ENCODE measurements at regions not wholly inside any gene's neighbourhood (a gene's known extent, or its start where the extent isn't known, plus 50 kb on each side); places are given as distances from the start of the nearest gene placed in this dataset.

DNA sequence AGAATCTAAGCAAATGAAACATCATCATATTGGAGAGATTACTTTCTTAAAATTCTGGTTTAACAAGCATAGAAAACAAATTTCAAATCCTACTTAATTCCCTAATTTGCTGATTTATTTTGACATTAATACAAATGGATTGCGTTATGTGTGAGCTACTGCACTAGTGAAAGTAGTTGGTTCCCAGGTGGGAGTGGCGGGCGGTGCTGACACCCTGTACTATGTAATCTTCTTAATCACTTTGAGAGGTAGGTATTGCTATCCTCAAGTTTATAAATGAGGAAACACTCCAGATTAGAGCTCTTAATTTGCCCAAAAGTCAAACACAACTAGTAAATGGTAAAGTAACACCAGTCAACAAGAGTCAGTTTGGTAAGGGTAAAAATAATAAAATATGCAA is 131.1 kb downstream of the ELAPOR2 start (continued):
- TF ChIP-seq, protein P1, sequence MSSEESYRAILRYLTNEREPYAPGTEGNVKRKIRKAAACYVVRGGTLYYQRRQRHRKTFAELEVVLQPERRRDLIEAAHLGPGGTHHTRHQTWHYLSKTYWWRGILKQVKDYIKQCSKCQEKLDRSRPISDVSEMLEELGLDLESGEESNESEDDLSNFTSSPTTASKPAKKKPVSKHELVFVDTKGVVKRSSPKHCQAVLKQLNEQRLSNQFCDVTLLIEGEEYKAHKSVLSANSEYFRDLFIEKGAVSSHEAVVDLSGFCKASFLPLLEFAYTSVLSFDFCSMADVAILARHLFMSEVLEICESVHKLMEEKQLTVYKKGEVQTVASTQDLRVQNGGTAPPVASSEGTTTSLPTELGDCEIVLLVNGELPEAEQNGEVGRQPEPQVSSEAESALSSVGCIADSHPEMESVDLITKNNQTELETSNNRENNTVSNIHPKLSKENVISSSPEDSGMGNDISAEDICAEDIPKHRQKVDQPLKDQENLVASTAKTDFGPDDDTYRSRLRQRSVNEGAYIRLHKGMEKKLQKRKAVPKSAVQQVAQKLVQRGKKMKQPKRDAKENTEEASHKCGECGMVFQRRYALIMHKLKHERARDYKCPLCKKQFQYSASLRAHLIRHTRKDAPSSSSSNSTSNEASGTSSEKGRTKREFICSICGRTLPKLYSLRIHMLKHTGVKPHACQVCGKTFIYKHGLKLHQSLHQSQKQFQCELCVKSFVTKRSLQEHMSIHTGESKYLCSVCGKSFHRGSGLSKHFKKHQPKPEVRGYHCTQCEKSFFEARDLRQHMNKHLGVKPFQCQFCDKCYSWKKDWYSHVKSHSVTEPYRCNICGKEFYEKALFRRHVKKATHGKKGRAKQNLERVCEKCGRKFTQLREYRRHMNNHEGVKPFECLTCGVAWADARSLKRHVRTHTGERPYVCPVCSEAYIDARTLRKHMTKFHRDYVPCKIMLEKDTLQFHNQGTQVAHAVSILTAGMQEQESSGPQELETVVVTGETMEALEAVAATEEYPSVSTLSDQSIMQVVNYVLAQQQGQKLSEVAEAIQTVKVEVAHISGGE (CRISPR knock-in tag; IDR thresholded peaks at IDR 0.05) = no peak
- TF ChIP-seq ATF7 (IDR thresholded peaks at IDR 0.05; ENCODE audit: low read depth) (no peak), ASH2L (IDR thresholded peaks at IDR 0.05; ENCODE audit: borderline replicate concordance, low read depth) (no peak), SPI1 (IDR thresholded peaks at IDR 0.05; ENCODE audit: borderline replicate concordance, insufficient read depth, low read depth, low read length) (no peak), HDGF (IDR thresholded peaks at IDR 0.05) (no peak), HDAC6 (IDR thresholded peaks at IDR 0.05; ENCODE audit: unreplicated experiment) (no peak), NR2C2 (IDR thresholded peaks at IDR 0.05; ENCODE audit: borderline replicate concordance, control insufficient read depth, insufficient read length, low read depth) (no peak)

GRCh38 chr7:86926732-86927131 is 132.7 kb downstream of the ELAPOR2 start:
- in situ Hi-C loops (cut with MboI) = loop anchor here (25.0 kb wide), 1 partner anchor 486 kb away; no protein-coding TSS in a partner anchor
- H4K20me1 ChIP-seq (ENCODE audit: control insufficient read depth, insufficient read depth) = no peaks in the 10 kb centered on the region
- H3K4me3 ChIP-seq = no peak overlapping the region
- H3K4me2 ChIP-seq (ENCODE audit: control insufficient read depth, insufficient read depth) = no peak overlapping the region
- H3K36me3 ChIP-seq (ENCODE audit: control insufficient read depth in 2 of 2, insufficient read depth in 2 of 2, low read length in 1 of 2) = no peaks in the 10 kb centered on the region
- ChIA-PET CTCF (interaction anchor here (0.8 to 3.5 kb wide), 23 partner anchors 9 to 492 kb away, joined by 3 to 42 read pairs (median 4); partner anchors contain the start of gene DMTF1), POLR2A (no interaction called here), SMC1A (ENCODE audit: uncharacterized antibody, unreplicated experiment) (interaction anchor here (1.0 to 3.3 kb wide), 4 partner anchors 84 to 310 kb away, joined by 3 to 20 read pairs (median 5); no protein-coding TSS in a partner anchor), RAD21 (ENCODE audit: unreplicated experiment) (interaction anchor here (0.7 to 2.6 kb wide), 6 partner anchors 15 to 489 kb away, joined by 3 to 11 read pairs (median 3); no protein-coding TSS in a partner anchor)
- no TSS peak for BruUV-seq (replicated peaks)
- H3K27ac ChIP-seq (ENCODE audit: control insufficient read depth, insufficient read depth) = no peak overlapping the region
- no peaks in the 10 kb centered on the region for H3K27me3 ChIP-seq (replicated peaks in 1 of 2; ENCODE audit: control insufficient read depth in 2 of 2, insufficient read depth in 2 of 2, low read length in 1 of 2)
- no peak overlapping the region; the same call in 1 of the 2 replicates for H2AFZ ChIP-seq (ENCODE audit: control insufficient read depth, low read depth, low read length)
- WGBS (ENCODE audit: insufficient coverage, insufficient replicate concordance, low lambda C conversion rate, missing lambda C conversion rate) = 0% methylated on average over 2 of the region's 2 CpGs
- FAIRE-seq (peak; percentile 57), ATAC-seq (peak; percentile 80), DNase-seq (ENCODE audit: low read depth, low spot score) (no peak)
- peaks cover 2% of the 10 kb centered on the region; the same call in 2 of the 3 replicates for H3K9me3 ChIP-seq (replicated peaks; ENCODE audit: control insufficient read depth, insufficient read depth, low read length)
- H3K4me1 ChIP-seq (ENCODE audit: control insufficient read depth, insufficient read depth, low read length) = peaks cover 10% of the 10 kb centered on the region
- no peaks in the 10 kb centered on the region for H3K79me2 ChIP-seq (ENCODE audit: control insufficient read depth, insufficient read depth, low read length)
- intact Hi-C loops (cut with micrococcal nuclease; ENCODE audit: unreplicated experiment) = loop anchor here (1.0 to 5.0 kb wide), 3 partner anchors 222 to 491 kb away; no protein-coding TSS in a partner anchor
- H3K9ac ChIP-seq (ENCODE audit: control insufficient read depth, insufficient read depth, low read length) = no peak overlapping the region
- TF ChIP-seq BCL11A (IDR thresholded peaks at IDR 0.05; ENCODE audit: low read depth, low read length) (no peak), NFYB (IDR thresholded peaks at IDR 0.05; ENCODE audit: insufficient read depth, low read depth, low read length) (no peak), YY1 (IDR thresholded peaks at IDR 0.05; ENCODE audit: low read depth, low read length) (0 out of 2 replicates have a peak, but pooled peaks have one; percentile 41), KAT2A (conservative IDR thresholded peaks at IDR 0.05; ENCODE audit: control insufficient read depth, low read depth, low read length) (no peak), RAD21 (IDR thresholded peaks at IDR 0.05; ENCODE audit: insufficient read depth, low read depth, low read length) (peak; percentile 84), MYC (IDR thresholded peaks at IDR 0.05; ENCODE audit: insufficient read depth, insufficient read length, insufficient replicate concordance, low read length, severe bottlenecking) (no peak), NFYA (IDR thresholded peaks at IDR 0.05; ENCODE audit: borderline replicate concordance, low read depth, low read length) (no peak), ZNF207 (IDR thresholded peaks at IDR 0.05; ENCODE audit: borderline replicate concordance) (no peak)
- TF ChIP-seq, protein P2, sequence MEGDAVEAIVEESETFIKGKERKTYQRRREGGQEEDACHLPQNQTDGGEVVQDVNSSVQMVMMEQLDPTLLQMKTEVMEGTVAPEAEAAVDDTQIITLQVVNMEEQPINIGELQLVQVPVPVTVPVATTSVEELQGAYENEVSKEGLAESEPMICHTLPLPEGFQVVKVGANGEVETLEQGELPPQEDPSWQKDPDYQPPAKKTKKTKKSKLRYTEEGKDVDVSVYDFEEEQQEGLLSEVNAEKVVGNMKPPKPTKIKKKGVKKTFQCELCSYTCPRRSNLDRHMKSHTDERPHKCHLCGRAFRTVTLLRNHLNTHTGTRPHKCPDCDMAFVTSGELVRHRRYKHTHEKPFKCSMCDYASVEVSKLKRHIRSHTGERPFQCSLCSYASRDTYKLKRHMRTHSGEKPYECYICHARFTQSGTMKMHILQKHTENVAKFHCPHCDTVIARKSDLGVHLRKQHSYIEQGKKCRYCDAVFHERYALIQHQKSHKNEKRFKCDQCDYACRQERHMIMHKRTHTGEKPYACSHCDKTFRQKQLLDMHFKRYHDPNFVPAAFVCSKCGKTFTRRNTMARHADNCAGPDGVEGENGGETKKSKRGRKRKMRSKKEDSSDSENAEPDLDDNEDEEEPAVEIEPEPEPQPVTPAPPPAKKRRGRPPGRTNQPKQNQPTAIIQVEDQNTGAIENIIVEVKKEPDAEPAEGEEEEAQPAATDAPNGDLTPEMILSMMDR (IDR thresholded peaks at IDR 0.05 in 2 of 3, conservative IDR thresholded peaks at IDR 0.05 in 1 of 3; ENCODE audit: control insufficient read depth in 2 of 3, extremely low read depth in 1 of 3, insufficient read depth in 1 of 3, low read depth in 3 of 3, low read length in 3 of 3) = peak; percentile 67 to 72 (median 70)
- TF ChIP-seq, protein P3, sequence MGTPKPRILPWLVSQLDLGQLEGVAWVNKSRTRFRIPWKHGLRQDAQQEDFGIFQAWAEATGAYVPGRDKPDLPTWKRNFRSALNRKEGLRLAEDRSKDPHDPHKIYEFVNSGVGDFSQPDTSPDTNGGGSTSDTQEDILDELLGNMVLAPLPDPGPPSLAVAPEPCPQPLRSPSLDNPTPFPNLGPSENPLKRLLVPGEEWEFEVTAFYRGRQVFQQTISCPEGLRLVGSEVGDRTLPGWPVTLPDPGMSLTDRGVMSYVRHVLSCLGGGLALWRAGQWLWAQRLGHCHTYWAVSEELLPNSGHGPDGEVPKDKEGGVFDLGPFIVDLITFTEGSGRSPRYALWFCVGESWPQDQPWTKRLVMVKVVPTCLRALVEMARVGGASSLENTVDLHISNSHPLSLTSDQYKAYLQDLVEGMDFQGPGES (IDR thresholded peaks at IDR 0.05) = no peak
